ENCODE measurements at regions not wholly inside any gene's neighbourhood (a gene's known extent, or its start where the extent isn't known, plus 50 kb on each side); places are given as distances from the start of the nearest gene placed in this dataset.

DNA sequence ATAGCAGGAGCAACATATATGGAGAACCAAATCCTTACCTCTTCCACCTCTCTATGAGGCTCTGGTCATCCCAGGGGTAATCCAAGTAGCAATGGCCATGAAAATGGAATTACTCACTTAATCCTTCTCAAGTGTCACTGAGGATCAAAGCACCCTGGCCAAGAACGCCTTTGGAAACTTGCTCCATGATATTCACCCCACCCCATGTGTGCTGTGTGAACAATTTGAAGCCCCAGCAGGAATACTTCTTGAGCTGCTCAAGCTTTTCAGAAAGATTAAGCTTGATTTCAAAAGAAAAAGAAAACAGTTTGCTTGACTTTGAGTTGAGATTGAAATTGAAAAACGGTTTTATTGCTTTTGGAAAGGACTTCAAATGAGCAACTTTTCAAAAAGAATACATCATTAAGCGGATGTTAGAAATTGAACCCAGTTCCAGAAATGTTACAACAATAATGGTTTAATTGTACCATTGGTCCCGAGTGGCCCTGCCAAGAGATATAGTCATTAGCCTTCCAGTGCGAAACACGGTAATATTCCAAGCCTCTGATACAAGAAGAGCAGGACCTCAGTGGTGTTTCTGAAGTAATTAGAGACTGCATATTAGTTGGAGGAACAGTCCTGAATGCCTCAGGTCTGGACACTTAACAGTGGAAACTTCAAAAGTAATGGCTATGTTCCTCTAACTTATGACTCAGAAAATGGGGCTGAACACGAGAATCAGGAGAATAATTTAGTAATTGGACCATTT lies 208.1 kb downstream of the NEBL start:
- no peaks in the 10 kb centered on the region for H3K9me3 ChIP-seq (ENCODE audit: severe bottlenecking)
- ATAC-seq (ENCODE audit: low read depth) (no peak), DNase-seq (ENCODE audit: low spot score) (no peak)
- no peaks in the 10 kb centered on the region for H3K4me1 ChIP-seq (ENCODE audit: insufficient read depth, poor library complexity, severe bottlenecking)
- TF ChIP-seq, protein P1, sequence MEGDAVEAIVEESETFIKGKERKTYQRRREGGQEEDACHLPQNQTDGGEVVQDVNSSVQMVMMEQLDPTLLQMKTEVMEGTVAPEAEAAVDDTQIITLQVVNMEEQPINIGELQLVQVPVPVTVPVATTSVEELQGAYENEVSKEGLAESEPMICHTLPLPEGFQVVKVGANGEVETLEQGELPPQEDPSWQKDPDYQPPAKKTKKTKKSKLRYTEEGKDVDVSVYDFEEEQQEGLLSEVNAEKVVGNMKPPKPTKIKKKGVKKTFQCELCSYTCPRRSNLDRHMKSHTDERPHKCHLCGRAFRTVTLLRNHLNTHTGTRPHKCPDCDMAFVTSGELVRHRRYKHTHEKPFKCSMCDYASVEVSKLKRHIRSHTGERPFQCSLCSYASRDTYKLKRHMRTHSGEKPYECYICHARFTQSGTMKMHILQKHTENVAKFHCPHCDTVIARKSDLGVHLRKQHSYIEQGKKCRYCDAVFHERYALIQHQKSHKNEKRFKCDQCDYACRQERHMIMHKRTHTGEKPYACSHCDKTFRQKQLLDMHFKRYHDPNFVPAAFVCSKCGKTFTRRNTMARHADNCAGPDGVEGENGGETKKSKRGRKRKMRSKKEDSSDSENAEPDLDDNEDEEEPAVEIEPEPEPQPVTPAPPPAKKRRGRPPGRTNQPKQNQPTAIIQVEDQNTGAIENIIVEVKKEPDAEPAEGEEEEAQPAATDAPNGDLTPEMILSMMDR (IDR thresholded peaks at IDR 0.05; ENCODE audit: poor library complexity, severe bottlenecking): no peak
- no peaks in the 10 kb centered on the region for H3K27me3 ChIP-seq (ENCODE audit: insufficient read depth, poor library complexity, severe bottlenecking)
- H3K27ac ChIP-seq (ENCODE audit: poor library complexity, severe bottlenecking): no peak overlapping the region
- no peak overlapping the region for H3K4me3 ChIP-seq (ENCODE audit: severe bottlenecking)
- H3K36me3 ChIP-seq (ENCODE audit: low read depth): no peaks in the 10 kb centered on the region

DNA sequence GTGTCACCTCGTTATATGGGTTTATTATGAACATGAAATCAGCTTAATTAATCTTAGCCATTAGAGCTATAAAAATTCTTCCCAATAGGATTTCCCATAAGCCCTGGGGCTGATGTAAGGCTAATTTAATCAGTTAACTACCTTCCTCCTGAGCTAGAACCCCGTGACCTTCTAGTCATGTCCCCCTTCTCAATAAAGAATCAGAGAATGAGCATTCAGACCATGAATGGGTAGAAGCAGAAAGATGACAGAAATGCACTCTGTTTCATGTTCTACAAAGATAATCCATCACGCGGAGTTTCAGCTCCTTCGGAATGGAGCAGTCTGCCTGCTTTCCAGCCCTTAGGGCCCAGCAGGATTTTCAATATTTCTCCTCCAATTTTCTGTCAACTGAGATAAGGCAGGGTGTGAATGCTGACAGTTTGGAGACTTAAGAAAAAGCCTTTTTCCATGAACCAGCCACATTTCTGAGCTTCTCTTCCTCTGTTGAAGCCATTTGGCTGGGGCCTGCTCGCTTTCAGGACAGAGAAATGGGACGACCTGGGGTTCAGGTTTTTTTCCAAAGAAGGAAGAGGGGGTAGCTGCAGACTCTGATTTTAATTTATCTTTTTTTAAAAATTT lies 211.0 kb downstream of the NEBL start:
- H3K9me3 ChIP-seq (ENCODE audit: severe bottlenecking): no peaks in the 10 kb centered on the region
- TF ChIP-seq, protein P1 (IDR thresholded peaks at IDR 0.05; ENCODE audit: poor library complexity, severe bottlenecking): no peak
- DNase-seq (ENCODE audit: low spot score) (no peak), ATAC-seq (ENCODE audit: low read depth) (no peak)
- no peaks in the 10 kb centered on the region for H3K4me1 ChIP-seq (ENCODE audit: insufficient read depth, poor library complexity, severe bottlenecking)
- no peaks in the 10 kb centered on the region for H3K27me3 ChIP-seq (ENCODE audit: insufficient read depth, poor library complexity, severe bottlenecking)
- no peaks in the 10 kb centered on the region for H3K36me3 ChIP-seq (ENCODE audit: low read depth)
- H3K27ac ChIP-seq (ENCODE audit: poor library complexity, severe bottlenecking): no peak overlapping the region
- H3K4me3 ChIP-seq (ENCODE audit: severe bottlenecking): no peak overlapping the region

DNA sequence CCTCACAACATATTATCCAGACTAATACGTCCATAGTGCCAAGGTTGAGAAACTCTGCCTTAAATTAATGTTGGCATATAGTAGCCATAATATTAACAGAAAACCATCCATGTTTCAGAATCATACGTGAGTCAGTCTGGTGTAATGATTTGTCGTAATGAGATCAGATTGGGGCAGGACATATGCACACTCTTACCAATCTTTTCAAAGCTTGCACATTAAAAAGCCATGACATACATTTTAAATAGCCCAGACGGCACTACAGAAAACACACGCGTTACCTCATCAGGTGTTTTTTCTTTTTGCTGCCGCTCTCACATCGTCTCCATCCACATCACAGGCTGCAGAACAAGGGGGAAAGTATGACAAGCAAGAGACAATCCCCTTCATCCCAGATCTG lies 211.6 kb downstream of the NEBL start:
- Histone ChIP-seq H3K36me3 (ENCODE audit: low read depth) (no peaks in the 10 kb centered on the region), H3K9me3 (ENCODE audit: severe bottlenecking) (no peaks in the 10 kb centered on the region), H3K27me3 (ENCODE audit: insufficient read depth, poor library complexity, severe bottlenecking) (no peaks in the 10 kb centered on the region), H3K27ac (ENCODE audit: poor library complexity, severe bottlenecking) (no peak overlapping the region), H3K4me3 (ENCODE audit: severe bottlenecking) (no peak overlapping the region), H3K4me1 (ENCODE audit: insufficient read depth, poor library complexity, severe bottlenecking) (no peaks in the 10 kb centered on the region)
- ATAC-seq (ENCODE audit: low read depth) (no peak), DNase-seq (ENCODE audit: low spot score) (no peak)
- TF ChIP-seq, protein P1 (IDR thresholded peaks at IDR 0.05; ENCODE audit: poor library complexity, severe bottlenecking): no peak

DNA sequence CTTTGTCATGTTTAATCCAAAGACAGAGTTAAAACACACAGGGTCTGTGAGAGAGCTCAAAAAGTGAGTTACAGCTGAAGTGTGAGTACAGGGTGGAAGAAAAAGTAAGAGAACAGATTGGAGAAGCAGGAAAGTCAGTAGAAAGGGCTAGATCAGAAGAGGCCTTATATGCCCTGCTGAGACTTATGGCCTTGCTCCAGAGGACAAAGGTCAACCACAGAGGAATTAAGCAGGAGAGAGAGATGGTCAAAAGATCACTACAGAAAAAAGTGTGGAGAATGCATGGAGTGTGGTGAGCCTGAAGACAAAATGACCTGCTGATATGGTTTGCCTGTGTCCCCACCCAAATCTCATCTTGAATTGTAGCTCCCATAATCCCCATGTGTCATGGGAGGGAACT lies 213.8 kb downstream of the NEBL start:
- Histone ChIP-seq H3K27me3 (ENCODE audit: insufficient read depth, poor library complexity, severe bottlenecking) (no peaks in the 10 kb centered on the region), H3K36me3 (ENCODE audit: low read depth) (no peaks in the 10 kb centered on the region), H3K9me3 (ENCODE audit: severe bottlenecking) (no peaks in the 10 kb centered on the region), H3K4me1 (ENCODE audit: insufficient read depth, poor library complexity, severe bottlenecking) (no peaks in the 10 kb centered on the region), H3K4me3 (ENCODE audit: severe bottlenecking) (no peak overlapping the region), H3K27ac (ENCODE audit: poor library complexity, severe bottlenecking) (no peak overlapping the region)
- no peak for DNase-seq (ENCODE audit: low spot score)
- TF ChIP-seq, protein P1 (IDR thresholded peaks at IDR 0.05; ENCODE audit: poor library complexity, severe bottlenecking): no peak
- ATAC-seq (ENCODE audit: low read depth): no peak

DNA sequence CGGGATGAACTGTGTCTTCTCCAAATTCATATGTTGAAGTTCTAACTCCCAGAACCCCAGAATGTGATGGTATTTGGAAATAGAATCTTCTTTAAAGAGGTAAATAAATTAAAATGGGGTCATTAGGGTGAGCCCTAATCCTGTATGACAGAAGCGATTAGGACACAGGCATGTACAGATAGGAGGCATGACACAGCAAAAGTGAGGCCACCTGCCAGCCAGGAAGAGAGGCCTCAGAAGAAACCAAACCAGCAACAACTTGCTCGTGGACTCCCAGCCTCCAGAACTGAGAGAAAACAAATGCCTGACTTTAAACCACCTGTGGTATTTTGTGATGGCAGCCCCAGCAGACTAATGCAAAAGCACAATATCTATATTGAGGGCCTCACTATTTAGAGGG lies 214.3 kb downstream of the NEBL start:
- H3K27ac ChIP-seq (ENCODE audit: poor library complexity, severe bottlenecking): no peak overlapping the region
- DNase-seq (ENCODE audit: low spot score) (no peak), ATAC-seq (ENCODE audit: low read depth) (no peak)
- H3K4me1 ChIP-seq (ENCODE audit: insufficient read depth, poor library complexity, severe bottlenecking): no peaks in the 10 kb centered on the region
- no peaks in the 10 kb centered on the region for H3K9me3 ChIP-seq (ENCODE audit: severe bottlenecking)
- TF ChIP-seq, protein P1 (IDR thresholded peaks at IDR 0.05; ENCODE audit: poor library complexity, severe bottlenecking): no peak
- no peak overlapping the region for H3K4me3 ChIP-seq (ENCODE audit: severe bottlenecking)
- H3K36me3 ChIP-seq (ENCODE audit: low read depth): no peaks in the 10 kb centered on the region
- H3K27me3 ChIP-seq (ENCODE audit: insufficient read depth, poor library complexity, severe bottlenecking): no peaks in the 10 kb centered on the region

Data from RWPE2 (cell line).